ENCODE measurements at regions not wholly inside any gene's neighbourhood (a gene's known extent, or its start where the extent isn't known, plus 50 kb on each side); places are given as distances from the start of the nearest gene placed in this dataset.

DNA sequence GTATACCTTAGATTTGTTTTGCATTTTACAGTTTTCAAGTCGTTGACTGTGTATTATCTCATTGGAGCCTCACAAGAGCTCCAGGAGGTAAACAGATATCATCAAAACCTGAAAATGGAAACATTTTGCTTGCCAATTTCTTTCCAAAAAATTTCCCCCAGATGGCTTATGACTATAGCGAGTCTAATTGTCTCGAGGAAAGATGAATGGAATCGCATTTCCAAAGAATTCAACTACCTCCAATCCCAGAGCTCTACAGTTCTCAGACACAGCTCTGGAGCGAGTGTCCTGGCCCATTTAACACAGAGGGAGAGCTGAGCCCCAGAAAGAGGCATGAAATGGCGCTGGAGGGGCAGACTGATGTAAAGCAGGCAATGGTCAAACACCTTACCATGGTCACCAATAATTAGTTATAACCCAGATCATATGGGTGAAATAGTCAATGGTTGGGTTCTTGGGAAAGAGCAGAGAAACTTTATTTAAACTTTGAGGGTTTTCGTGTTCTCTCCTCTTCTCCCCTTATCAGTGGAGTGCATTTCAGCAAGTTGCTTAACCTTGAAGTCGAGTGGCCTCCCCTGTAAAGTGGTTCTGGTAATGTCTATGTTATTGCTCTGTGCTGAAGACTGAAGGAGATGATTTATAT, 168.2 kb downstream of the ZDHHC21 start:
- intact Hi-C loops (cut with DNase I, micrococcal nuclease), result no loop called here
- Histone ChIP-seq H3K36me3 (ENCODE audit: low read depth) (no peaks in the 10 kb centered on the region), H3K4me1 (ENCODE audit: low read depth) (no peaks in the 10 kb centered on the region), H3K9me3 (no peaks in the 10 kb centered on the region), H3K4me3 (no peak overlapping the region)
- no peak for DNase-seq
- TF ChIP-seq, protein P1, sequence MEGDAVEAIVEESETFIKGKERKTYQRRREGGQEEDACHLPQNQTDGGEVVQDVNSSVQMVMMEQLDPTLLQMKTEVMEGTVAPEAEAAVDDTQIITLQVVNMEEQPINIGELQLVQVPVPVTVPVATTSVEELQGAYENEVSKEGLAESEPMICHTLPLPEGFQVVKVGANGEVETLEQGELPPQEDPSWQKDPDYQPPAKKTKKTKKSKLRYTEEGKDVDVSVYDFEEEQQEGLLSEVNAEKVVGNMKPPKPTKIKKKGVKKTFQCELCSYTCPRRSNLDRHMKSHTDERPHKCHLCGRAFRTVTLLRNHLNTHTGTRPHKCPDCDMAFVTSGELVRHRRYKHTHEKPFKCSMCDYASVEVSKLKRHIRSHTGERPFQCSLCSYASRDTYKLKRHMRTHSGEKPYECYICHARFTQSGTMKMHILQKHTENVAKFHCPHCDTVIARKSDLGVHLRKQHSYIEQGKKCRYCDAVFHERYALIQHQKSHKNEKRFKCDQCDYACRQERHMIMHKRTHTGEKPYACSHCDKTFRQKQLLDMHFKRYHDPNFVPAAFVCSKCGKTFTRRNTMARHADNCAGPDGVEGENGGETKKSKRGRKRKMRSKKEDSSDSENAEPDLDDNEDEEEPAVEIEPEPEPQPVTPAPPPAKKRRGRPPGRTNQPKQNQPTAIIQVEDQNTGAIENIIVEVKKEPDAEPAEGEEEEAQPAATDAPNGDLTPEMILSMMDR (IDR thresholded peaks at IDR 0.05), result no peak
- no peak for ATAC-seq

DNA sequence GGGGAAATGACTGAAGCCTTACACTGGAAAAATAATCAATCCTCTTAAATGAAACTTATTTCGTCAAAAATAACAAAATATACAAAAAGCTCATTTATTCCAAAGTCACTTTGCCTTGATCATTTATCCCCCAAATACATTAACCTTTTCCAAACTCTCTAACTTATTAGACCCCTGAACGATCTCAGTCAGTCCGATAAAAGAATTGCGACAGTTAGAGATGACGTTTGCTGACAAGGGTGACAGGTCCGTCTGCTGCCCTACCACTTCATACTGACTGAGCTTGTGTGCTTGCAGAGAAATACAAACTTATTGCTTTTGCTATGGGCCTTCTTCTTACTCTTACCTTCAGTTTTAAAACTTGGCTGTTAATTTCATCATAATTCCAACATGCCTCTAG, 169.7 kb downstream of the ZDHHC21 start:
- intact Hi-C loops (cut with DNase I, micrococcal nuclease), result no loop called here
- Histone ChIP-seq H3K9me3 (no peaks in the 10 kb centered on the region), H3K4me1 (ENCODE audit: low read depth) (no peaks in the 10 kb centered on the region), H3K36me3 (ENCODE audit: low read depth) (no peaks in the 10 kb centered on the region), H3K4me3 (no peak overlapping the region)
- ATAC-seq (no peak), DNase-seq (no peak)
- TF ChIP-seq, protein P1 (IDR thresholded peaks at IDR 0.05), result no peak

DNA sequence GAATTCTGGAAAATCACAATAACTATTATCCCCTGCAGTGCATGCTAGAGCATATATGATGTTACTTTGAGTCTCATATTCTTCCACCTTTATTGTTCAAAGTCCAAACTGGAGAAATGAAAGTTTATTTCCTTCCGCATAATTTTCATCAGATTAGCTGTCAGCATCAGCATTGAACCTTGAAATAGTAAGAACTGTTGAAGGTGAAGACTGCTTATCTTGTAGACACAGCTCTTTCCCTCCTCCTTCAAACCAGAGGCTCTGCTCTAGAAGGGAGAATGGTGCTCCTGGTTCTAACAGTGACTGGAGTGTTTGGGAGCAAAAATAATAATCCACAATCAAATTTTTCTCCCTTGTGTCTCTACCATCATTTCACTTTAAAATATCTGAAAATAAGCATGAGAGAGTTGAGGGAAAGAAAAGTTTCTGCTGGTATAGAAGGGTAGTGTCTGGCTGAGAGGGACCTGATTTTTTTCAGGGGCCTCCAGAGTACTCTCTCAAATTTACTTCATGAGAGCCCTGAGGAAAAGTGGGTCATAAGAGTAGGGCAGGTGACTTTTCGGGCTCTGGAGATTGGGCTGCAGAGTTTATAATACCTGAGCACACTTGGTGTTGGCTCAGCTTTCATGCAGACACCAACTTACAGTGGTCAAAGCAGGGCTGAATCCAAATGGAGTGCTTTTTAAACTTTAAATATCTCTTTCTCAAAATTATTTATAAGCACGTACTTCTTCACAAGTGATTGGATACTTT, 170.4 kb downstream of the ZDHHC21 start:
- ATAC-seq (no peak), DNase-seq (no peak)
- H3K4me1 ChIP-seq (ENCODE audit: low read depth), result no peaks in the 10 kb centered on the region
- no peaks in the 10 kb centered on the region for H3K9me3 ChIP-seq
- no peak overlapping the region for H3K4me3 ChIP-seq
- TF ChIP-seq, protein P1 (IDR thresholded peaks at IDR 0.05), result no peak
- H3K36me3 ChIP-seq (ENCODE audit: low read depth), result no peaks in the 10 kb centered on the region
- intact Hi-C loops (cut with DNase I, micrococcal nuclease), result no loop called here

DNA sequence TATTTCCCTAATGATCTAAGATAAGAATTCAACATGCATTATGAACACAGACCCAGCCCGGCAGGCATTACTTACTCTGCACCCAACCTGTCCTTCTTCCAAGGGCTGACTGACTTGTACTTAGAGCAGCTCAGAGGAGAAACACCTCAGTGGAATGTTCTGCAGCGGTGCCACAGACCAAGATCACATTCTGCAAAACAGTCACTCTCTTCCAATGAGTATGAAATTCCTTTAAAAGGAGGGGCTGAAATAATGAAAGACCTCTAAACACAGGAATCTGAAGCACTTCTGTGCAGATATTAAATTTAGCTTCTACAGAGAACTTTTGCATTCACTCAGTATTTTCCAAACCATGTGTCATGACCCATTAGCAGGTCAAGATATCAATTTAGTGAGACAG, 172.9 kb downstream of the ZDHHC21 start:
- no peak for ATAC-seq
- DNase-seq, result no peak
- TF ChIP-seq, protein P1 (IDR thresholded peaks at IDR 0.05), result no peak
- intact Hi-C loops (cut with DNase I, micrococcal nuclease), result no loop called here
- Histone ChIP-seq H3K4me3 (no peak overlapping the region), H3K4me1 (ENCODE audit: low read depth) (no peaks in the 10 kb centered on the region), H3K9me3 (no peaks in the 10 kb centered on the region), H3K36me3 (ENCODE audit: low read depth) (no peaks in the 10 kb centered on the region)

DNA sequence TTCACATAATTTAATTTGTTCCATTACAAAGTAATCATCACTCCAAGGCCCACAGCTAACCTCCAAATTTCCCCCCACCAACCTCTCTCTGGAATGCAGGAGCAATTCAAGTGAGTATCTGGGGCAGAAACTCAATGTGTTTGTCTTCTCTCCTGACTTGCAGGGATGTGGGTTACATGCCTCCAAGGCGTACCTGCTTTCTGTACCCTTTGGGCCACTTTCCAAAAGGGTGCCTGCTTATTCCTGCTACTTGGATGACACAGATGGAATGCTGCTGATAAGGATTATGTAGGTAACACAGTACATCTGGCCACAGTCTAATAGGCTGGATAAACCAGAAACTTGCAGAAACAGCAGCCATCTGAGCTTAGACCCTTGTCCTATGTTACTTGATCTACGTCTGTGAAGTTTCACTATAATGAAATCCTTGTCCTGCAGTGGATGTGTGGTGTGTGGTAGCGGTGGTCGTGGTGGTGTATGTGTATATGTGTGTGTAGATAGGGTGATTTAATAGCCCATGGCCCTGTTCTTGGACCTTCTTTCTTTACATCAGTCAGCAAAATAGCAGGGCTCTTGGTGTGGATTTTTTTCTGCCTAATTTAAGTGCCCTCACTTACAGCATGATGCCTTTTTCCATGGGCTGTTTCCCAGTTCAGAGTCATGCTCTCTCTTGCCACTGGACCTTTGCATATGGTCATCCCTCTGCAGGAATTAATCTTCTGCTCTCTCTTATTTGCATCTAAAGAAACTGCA, 175.9 kb downstream of the ZDHHC21 start:
- DNase-seq (no peak), ATAC-seq (no peak)
- Histone ChIP-seq H3K4me1 (ENCODE audit: low read depth) (no peaks in the 10 kb centered on the region), H3K4me3 (no peak overlapping the region), H3K36me3 (ENCODE audit: low read depth) (no peaks in the 10 kb centered on the region), H3K9me3 (no peaks in the 10 kb centered on the region)
- intact Hi-C loops (cut with DNase I, micrococcal nuclease), result no loop called here
- TF ChIP-seq, protein P1 (IDR thresholded peaks at IDR 0.05), result no peak

Measured in mucosa of descending colon (tissue), 3 donors.